Suprapubic skin (tissue), 4 donors: ENCODE measurements at regions not wholly inside any gene's neighbourhood (a gene's known extent, or its start where the extent isn't known, plus 50 kb on each side); places are given as distances from the start of the nearest gene placed in this dataset.
A peak's percentile ranks its signal among the peaks of the same experiment; 100 is the strongest.

Experiments
- DNase-seq, 2 donors: peaks; one replicate each; pipeline ENCODE4 v3.0.0-alpha.2; 2019; ENCODE audit warnings: low spot score in 2 of 2
- H3K27ac ChIP-seq: fragments of 200-600 bp; sonication (generic); one replicate; pipeline ENCODE4 v1.5.1; 2019
- H3K27me3 ChIP-seq: fragments of 200-600 bp; sonication (generic); one replicate; pipeline ENCODE4 v1.5.1; 2019
- H3K36me3 ChIP-seq: fragments of 200-600 bp; sonication (generic); one replicate; pipeline ENCODE4 v1.5.1; 2019
- H3K4me1 ChIP-seq: fragments of 200-600 bp; sonication (generic); one replicate; pipeline ENCODE4 v1.5.1; 2019
- H3K4me3 ChIP-seq: fragments of 200-600 bp; sonication (generic); one replicate; pipeline ENCODE4 v1.5.1; 2019; ENCODE audit warnings: mild to moderate bottlenecking
- H3K9me3 ChIP-seq: fragments of 200-600 bp; sonication (generic); one replicate; pipeline ENCODE4 v1.5.1; 2019
- EP300 ChIP-seq: sonication (generic); formaldehyde crosslinking; IDR thresholded peaks from one replicate; pipeline ENCODE4 v1.6.1; 2017; ENCODE audit warnings: antibody characterized with exemption
- POLR2A ChIP-seq, 2 donors: fragments of 450-650 bp; IDR thresholded peaks; one replicate each; pipeline ENCODE4 v1.6.1; 2017; ENCODE audit warnings: antibody characterized with exemption in 2 of 2, mild to moderate bottlenecking in 2 of 2, moderate library complexity in 2 of 2
- POLR2AphosphoS5 ChIP-seq, 3 donors: sonication (generic); formaldehyde crosslinking; IDR thresholded peaks; one replicate each; pipeline ENCODE4 v1.6.1; 2017; ENCODE audit warnings: antibody characterized with exemption in 3 of 3
- WGBS: methylation state at CpG from one replicate; pipeline ENCODE4 v1.1.5; 2018; 5-methylcytosine and 5-hydroxymethylcytosine counted together
- TF ChIP-seq, protein P1 (sequence below), 2 donors: fragments of 200-600 bp in 1 of 2; fragments of 450-650 bp in 1 of 2; sonication (generic) in 1 of 2; IDR thresholded peaks; one replicate each; pipeline ENCODE4 v1.5.1; 2016 to 2019; ENCODE audit warnings: antibody characterized with exemption in 2 of 2, mild to moderate bottlenecking in 1 of 2, moderate library complexity in 1 of 2

DNA sequence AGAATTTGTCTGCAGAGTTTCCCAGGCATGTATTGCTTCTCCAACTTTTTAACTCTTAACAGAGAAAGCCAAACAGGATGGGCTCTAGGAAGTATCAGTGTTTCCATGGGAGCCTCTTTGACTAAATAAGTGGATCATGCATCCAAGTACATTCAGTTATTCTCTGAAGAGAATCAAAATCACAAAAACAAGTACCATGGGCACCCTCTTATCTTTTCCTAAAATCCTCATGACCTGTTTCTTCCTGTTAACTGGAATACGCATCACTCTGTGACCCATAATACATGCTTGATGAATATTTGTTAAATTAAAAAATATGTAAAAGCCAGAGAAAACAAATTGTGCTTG lies 186.9 kb upstream of the MGMT start:
- DNase-seq = no peak
- no peak overlapping the region for H3K4me3 ChIP-seq
- H3K27me3 ChIP-seq = no peaks in the 10 kb centered on the region
- no peaks in the 10 kb centered on the region for H3K36me3 ChIP-seq
- no peaks in the 10 kb centered on the region for H3K9me3 ChIP-seq
- WGBS = 49% methylated on average over 1 of the region's 1 CpG
- no peak for TF ChIP-seq POLR2A (IDR thresholded peaks at IDR 0.05)
- TF ChIP-seq POLR2AphosphoS5 (IDR thresholded peaks at IDR 0.05) = no peak
- TF ChIP-seq, protein P1, sequence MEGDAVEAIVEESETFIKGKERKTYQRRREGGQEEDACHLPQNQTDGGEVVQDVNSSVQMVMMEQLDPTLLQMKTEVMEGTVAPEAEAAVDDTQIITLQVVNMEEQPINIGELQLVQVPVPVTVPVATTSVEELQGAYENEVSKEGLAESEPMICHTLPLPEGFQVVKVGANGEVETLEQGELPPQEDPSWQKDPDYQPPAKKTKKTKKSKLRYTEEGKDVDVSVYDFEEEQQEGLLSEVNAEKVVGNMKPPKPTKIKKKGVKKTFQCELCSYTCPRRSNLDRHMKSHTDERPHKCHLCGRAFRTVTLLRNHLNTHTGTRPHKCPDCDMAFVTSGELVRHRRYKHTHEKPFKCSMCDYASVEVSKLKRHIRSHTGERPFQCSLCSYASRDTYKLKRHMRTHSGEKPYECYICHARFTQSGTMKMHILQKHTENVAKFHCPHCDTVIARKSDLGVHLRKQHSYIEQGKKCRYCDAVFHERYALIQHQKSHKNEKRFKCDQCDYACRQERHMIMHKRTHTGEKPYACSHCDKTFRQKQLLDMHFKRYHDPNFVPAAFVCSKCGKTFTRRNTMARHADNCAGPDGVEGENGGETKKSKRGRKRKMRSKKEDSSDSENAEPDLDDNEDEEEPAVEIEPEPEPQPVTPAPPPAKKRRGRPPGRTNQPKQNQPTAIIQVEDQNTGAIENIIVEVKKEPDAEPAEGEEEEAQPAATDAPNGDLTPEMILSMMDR (IDR thresholded peaks at IDR 0.05) = no peak
- no peak for TF ChIP-seq EP300
- peak overlapping the region; percentile 15 for H3K27ac ChIP-seq
- peaks cover 10% of the 10 kb centered on the region for H3K4me1 ChIP-seq

DNA sequence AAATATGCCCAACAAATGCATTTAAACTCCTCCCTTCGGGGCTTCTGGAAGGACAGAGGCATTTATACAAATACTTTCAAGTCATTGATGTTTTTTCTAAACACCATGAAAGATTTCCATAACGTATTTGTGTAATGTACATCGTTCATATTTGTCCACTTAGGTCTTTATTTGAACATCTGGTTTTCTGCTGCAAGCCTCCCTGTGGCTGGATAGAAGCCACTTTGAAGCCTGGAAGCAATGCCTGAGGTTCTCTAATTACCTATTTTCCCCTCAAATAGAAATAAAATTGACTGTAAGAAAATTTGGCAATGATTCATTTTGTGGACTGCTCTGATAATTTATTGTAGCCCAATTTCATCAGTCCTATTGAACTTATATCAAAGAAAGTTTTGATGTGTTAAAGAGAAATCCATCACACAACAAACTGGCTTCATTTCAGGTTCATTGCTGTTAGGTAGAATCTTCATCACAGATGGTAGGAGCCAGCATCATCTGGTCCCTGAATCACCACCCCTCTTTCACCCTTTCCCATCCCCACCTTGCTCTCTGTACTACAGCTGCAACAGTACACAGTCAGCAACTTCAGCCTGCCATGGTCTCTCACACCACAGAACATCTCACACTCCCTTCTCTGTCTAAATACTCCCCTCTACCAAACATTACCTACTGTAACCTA lies 186.0 kb upstream of the MGMT start:
- 19% methylated on average over 3 of the region's 3 CpGs for WGBS
- DNase-seq = no peak
- H3K36me3 ChIP-seq = no peaks in the 10 kb centered on the region

DNA sequence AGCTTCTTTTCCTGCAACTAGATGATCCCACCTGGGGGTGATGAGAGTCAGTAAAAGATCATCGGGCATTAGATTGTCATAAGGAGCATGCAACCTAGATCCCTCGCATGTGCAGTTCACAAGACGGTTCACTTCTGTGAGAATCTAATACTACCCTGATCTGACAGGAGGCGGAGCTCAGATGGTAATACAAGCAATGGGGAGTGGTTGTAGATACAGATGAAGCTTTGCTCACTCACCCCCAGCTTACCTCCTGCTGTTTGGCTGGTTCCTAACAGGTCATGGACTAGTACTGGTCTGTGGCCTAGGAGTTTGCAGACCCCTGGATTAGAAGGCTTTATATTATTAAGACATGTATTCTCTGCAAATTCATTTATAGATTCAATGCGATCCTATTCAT lies 181.6 kb upstream of the MGMT start:
- no peak for DNase-seq
- WGBS = 94% methylated on average over 5 of the region's 5 CpGs
- no peaks in the 10 kb centered on the region for H3K36me3 ChIP-seq
- H3K27me3 ChIP-seq = no peaks in the 10 kb centered on the region
- H3K27ac ChIP-seq = no peak overlapping the region
- no peak overlapping the region for H3K4me3 ChIP-seq
- H3K4me1 ChIP-seq = peaks cover 1% of the 10 kb centered on the region
- TF ChIP-seq POLR2AphosphoS5 (IDR thresholded peaks at IDR 0.05) (no peak), POLR2A (IDR thresholded peaks at IDR 0.05) (no peak), EP300 (no peak)
- TF ChIP-seq, protein P1 (IDR thresholded peaks at IDR 0.05) = no peak
- H3K9me3 ChIP-seq = no peaks in the 10 kb centered on the region

More for the DNA sequence above, 186.0 kb upstream of the MGMT start:
- Histone ChIP-seq H3K4me3 (no peak overlapping the region), H3K27ac (no peak overlapping the region), H3K4me1 (peaks cover 10% of the 10 kb centered on the region), H3K9me3 (no peaks in the 10 kb centered on the region), H3K27me3 (no peaks in the 10 kb centered on the region)
- TF ChIP-seq, protein P1 (IDR thresholded peaks at IDR 0.05) = no peak
- TF ChIP-seq POLR2AphosphoS5 (IDR thresholded peaks at IDR 0.05) = no peak
- TF ChIP-seq EP300 = no peak
- TF ChIP-seq POLR2A (IDR thresholded peaks at IDR 0.05) = no peak

DNA sequence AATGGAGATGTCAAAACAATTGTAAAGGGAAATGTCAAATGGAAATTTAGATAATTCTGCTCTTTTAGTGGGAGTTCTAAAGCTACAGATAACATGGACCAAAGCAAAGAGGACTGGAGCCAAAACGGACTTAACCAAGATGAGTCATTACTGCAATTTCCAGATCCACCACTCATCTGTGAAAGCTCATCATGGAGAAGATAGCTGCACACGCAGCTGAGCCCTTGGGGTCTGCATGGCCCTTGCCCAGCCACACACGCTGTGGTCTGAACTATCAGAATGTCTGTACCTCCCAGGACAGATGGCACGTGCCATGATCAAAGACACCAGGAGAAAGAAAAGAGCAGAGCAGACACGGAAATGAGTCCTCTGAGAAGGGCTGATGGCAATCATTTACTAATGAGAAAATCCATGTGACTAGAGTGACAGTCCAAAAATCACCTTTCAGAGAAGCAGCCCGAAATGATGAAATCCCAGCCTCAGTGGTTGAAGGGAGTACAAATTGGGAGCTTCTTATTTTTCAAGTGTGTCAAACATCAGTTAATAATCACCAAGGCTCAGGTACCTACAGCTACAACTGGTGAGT lies 177.9 kb upstream of the MGMT start:
- no peak overlapping the region for H3K4me3 ChIP-seq
- no peaks in the 10 kb centered on the region for H3K27me3 ChIP-seq
- no peaks in the 10 kb centered on the region for H3K9me3 ChIP-seq
- DNase-seq = no peak
- TF ChIP-seq, protein P1 (IDR thresholded peaks at IDR 0.05) = no peak
- no peak for TF ChIP-seq POLR2AphosphoS5 (IDR thresholded peaks at IDR 0.05)
- no peak for TF ChIP-seq POLR2A (IDR thresholded peaks at IDR 0.05)
- TF ChIP-seq EP300 = no peak
- no peaks in the 10 kb centered on the region for H3K36me3 ChIP-seq
- H3K27ac ChIP-seq = no peak overlapping the region
- 68% methylated on average over 6 of the region's 6 CpGs for WGBS
- H3K4me1 ChIP-seq = no peaks in the 10 kb centered on the region

DNA sequence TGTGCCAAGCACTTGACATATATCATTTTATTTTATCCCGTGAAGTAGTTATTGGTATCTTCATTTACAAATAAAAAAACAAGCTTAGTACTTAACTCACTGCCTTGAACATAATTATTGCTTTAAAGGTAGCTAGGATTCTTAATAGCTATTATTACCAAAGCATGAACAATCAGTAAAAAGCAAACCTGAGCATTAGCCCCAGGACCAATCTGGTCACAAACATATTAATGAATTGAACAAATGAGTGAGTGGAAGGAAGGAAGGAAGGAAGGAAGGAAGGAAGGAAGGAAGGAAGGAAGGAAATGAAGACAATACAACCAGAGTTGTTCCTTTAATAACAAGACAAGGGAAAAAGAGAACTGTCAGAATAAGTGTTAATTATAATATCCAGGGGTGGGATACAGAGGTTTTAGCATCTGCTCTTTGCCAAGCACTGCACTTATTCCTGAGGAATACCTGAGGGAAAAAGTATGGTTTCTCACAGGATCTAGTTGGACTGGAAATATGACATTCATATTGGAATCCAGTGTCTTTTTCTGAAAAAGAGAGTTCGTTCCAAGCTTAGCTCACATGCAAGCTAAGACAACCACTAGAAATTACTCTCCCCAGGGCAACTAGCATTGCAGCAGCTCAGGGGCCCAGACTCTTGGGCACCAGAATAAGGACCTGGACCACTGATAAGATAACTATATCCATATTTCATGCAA lies 172.9 kb upstream of the MGMT start:
- Histone ChIP-seq H3K9me3 (no peaks in the 10 kb centered on the region), H3K4me1 (no peaks in the 10 kb centered on the region), H3K4me3 (no peak overlapping the region), H3K27me3 (no peaks in the 10 kb centered on the region), H3K27ac (no peak overlapping the region), H3K36me3 (no peaks in the 10 kb centered on the region)
- no peak for DNase-seq
- 65% methylated on average over 2 of the region's 2 CpGs for WGBS
- TF ChIP-seq POLR2A (IDR thresholded peaks at IDR 0.05) (no peak), POLR2AphosphoS5 (IDR thresholded peaks at IDR 0.05) (no peak), EP300 (no peak)
- TF ChIP-seq, protein P1 (IDR thresholded peaks at IDR 0.05) = no peak
